GM12865 (cell line): ENCODE measurements at regions not wholly inside any gene's neighbourhood (a gene's known extent, or its start where the extent isn't known, plus 50 kb on each side); places are given as distances from the start of the nearest gene placed in this dataset.

Experiments
- DNase-seq: peaks from one replicate; pipeline ENCODE4 v3.0.0; 2010; ENCODE audit warnings: low read depth
- H3K4me3 ChIP-seq: 2 replicates; pipeline ENCODE4 v1.5.1; 2011; ENCODE audit warnings: mild to moderate bottlenecking, low read depth, low read length, control low read depth
- TF ChIP-seq, protein P1 (sequence below): IDR thresholded peaks from 2 replicates; pipeline ENCODE4 v1.5.1; 2011; ENCODE audit warnings: low read length, control low read depth, low read depth, inconsistent platforms; ENCODE audit not compliant: insufficient read depth; ENCODE audit errors: missing control alignments

DNA sequence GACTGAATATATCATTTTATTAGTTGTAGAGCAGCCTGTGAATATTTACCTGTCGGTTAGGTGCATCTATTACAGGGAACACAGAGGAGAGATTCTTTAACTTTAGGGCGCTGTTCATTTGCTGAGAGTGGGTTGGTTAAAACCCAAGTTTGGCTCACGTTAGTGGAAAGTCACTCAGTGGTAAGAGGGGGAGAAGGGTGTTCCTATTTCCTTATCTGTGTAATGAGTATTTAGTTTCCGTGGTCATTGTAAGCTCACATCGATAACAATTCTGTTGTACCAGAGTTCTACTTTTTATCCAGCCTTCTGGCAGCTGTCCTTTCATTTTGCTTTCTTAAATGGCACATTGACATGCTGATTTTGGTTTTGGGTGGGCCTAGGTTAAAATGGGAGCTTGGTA, 773.2 kb upstream of the ADAMTS5 start:
- H3K4me3 ChIP-seq = no peak overlapping the region
- TF ChIP-seq, protein P1, sequence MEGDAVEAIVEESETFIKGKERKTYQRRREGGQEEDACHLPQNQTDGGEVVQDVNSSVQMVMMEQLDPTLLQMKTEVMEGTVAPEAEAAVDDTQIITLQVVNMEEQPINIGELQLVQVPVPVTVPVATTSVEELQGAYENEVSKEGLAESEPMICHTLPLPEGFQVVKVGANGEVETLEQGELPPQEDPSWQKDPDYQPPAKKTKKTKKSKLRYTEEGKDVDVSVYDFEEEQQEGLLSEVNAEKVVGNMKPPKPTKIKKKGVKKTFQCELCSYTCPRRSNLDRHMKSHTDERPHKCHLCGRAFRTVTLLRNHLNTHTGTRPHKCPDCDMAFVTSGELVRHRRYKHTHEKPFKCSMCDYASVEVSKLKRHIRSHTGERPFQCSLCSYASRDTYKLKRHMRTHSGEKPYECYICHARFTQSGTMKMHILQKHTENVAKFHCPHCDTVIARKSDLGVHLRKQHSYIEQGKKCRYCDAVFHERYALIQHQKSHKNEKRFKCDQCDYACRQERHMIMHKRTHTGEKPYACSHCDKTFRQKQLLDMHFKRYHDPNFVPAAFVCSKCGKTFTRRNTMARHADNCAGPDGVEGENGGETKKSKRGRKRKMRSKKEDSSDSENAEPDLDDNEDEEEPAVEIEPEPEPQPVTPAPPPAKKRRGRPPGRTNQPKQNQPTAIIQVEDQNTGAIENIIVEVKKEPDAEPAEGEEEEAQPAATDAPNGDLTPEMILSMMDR = no peak

GRCh38 chr21:27739187-27739586, 772.3 kb upstream of the ADAMTS5 start:
- TF ChIP-seq, protein P1 = no peak
- no peak overlapping the region for H3K4me3 ChIP-seq
- DNase-seq = no peak

More for the DNA sequence above, 773.2 kb upstream of the ADAMTS5 start:
- DNase-seq = no peak

- TF ChIP-seq, protein P1 = no peak
- no peak overlapping the region for H3K4me3 ChIP-seq
- no peak for DNase-seq
These were observed 768.8 kb upstream of the ADAMTS5 start for GRCh38 chr21:27735699-27736098.

- DNase-seq = no peak
- H3K4me3 ChIP-seq = no peak overlapping the region
- TF ChIP-seq, protein P1 = no peak
These were observed 767.3 kb upstream of the ADAMTS5 start for GRCh38 chr21:27734146-27734545.

- no peak for DNase-seq
- H3K4me3 ChIP-seq = no peak overlapping the region
- TF ChIP-seq, protein P1 = no peak
These were observed 759.0 kb upstream of the ADAMTS5 start for GRCh38 chr21:27725916-27726315.

DNA sequence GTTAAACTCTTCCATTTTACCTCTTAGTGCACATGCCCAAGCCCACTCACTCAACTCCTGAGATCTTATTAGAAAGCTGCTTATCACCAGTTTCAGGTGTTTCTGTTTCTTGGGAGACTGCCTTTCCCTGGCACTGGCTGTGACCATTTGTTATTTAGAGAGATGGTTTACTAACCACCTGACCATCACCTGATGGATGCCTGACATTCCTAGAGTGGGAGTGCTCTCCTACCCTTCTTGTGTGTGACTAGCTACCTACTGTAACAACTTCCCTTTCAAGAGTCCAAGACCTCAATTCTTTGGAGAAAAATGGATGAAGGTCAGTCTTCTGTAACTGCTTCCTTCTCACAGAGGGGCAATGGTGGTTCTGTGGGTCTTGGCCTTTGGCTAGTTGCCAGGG, 755.2 kb upstream of the ADAMTS5 start:
- DNase-seq = no peak
- H3K4me3 ChIP-seq = no peak overlapping the region
- TF ChIP-seq, protein P1 = no peak

DNA sequence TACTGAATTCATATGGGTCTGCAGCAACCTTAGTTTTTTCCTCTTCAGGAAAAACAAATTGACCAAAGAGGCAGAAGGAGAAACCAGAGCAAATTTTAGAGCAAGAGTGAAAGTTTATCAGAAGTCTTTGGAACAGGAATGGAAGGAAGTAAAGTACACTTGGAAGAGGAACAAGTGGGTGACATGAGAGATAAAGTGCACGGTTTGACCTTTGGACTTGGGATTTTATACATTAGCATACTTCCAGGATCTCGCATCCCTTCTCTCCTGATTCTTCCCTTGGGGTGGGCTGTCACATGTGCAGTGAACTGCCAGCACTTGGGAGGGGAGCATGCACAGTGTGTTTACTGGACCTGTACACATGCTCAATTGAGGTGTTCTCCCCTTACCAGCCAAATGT, 754.8 kb upstream of the ADAMTS5 start:
- TF ChIP-seq, protein P1 = no peak
- H3K4me3 ChIP-seq = no peak overlapping the region
- no peak for DNase-seq
